HG02852 (cell line): ENCODE measurements at regions not wholly inside any gene's neighbourhood (a gene's known extent, or its start where the extent isn't known, plus 50 kb on each side); places are given as distances from the start of the nearest gene placed in this dataset.

ENCODE experiments used
- ATAC-seq: cut with Tn5 transposase; IDR thresholded peaks from one replicate; pipeline ENCODE4 v1.9.1; 2021; ENCODE audit warnings: mild to moderate bottlenecking, moderate library complexity; ENCODE audit not compliant: unreplicated experiment

- ATAC-seq, result peak; percentile 78
Observed at GRCh38 chr4:146029939-146030710, 91.5 kb upstream of the ZNF827 start.

- peak; percentile 56 for ATAC-seq
Observed at GRCh38 chr4:146029147-146029546, 90.5 kb upstream of the ZNF827 start.

- no peak for ATAC-seq
Observed at GRCh38 chr4:146027761-146028160, 89.1 kb upstream of the ZNF827 start.

GRCh38 chr4:146023334-146023967 lies 84.8 kb upstream of the ZNF827 start:
- peak; percentile 99 for ATAC-seq

GRCh38 chr4:146022541-146022940 lies 83.9 kb upstream of the ZNF827 start:
- ATAC-seq, result no peak

- no peak for ATAC-seq
Observed at GRCh38 chr4:146018247-146018646, 79.6 kb upstream of the ZNF827 start.

- ATAC-seq, result no peak
Observed at GRCh38 chr4:146004730-146005129, 66.1 kb upstream of the ZNF827 start.

- ATAC-seq, result no peak
Observed at GRCh38 chr4:145988628-145989027, 50.0 kb upstream of the ZNF827 start.
